AG10803 (cell line): ENCODE measurements at regions not wholly inside any gene's neighbourhood (a gene's known extent, or its start where the extent isn't known, plus 50 kb on each side); places are given as distances from the start of the nearest gene placed in this dataset.

Source experiments
- DNase-seq: peaks from one replicate; pipeline ENCODE4 v3.0.0; 2010; ENCODE audit warnings: low read depth
- H3K4me3 ChIP-seq: 2 replicates; pipeline ENCODE4 v1.5.1; 2011; ENCODE audit warnings: mild to moderate bottlenecking, low read length, control low read depth
- TF ChIP-seq, protein P1 (sequence below): conservative IDR thresholded peaks from 2 replicates; pipeline ENCODE4 v1.5.1; 2011; ENCODE audit warnings: mild to moderate bottlenecking, low read length, control low read depth, inconsistent platforms

DNA sequence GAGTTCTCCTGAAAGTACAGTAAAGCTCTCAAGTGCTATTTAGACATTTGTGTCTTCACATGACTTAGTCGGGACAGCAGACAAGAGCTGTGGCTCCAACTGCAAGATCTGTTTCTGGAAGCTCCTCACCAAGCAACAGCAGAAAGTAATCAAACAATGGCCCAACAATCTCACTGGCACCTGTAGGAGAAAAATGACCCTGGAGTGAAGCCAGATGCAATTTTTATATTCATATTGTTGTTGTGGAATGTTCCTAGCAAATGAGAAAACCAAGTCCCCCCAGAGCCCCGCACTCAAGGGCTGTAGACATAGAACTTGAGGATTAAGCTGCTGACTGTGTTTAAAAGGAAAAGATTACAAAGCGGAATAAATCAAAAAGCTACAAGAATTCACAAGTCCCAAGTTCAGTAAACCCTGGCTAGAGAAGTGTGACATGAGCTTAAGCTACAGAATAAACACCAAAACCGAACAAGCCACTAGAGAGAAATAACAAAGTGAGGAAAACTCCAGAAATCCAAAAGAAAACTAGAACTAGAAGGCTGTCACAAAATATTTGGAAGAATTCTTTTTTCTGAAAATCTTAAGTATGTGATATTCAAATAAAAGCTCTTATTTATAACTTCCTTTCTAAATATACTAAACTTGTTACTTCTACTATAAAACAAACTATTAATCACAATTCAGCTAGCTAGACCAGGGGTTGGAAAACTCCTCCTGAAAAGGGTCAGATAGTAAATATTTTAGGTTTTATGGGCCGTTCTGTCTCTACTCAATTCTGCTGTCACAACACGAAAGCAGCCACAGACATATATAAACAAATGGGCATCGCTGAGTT, 454.5 kb downstream of the SUCLA2 start:
- no peak for DNase-seq
- TF ChIP-seq, protein P1, sequence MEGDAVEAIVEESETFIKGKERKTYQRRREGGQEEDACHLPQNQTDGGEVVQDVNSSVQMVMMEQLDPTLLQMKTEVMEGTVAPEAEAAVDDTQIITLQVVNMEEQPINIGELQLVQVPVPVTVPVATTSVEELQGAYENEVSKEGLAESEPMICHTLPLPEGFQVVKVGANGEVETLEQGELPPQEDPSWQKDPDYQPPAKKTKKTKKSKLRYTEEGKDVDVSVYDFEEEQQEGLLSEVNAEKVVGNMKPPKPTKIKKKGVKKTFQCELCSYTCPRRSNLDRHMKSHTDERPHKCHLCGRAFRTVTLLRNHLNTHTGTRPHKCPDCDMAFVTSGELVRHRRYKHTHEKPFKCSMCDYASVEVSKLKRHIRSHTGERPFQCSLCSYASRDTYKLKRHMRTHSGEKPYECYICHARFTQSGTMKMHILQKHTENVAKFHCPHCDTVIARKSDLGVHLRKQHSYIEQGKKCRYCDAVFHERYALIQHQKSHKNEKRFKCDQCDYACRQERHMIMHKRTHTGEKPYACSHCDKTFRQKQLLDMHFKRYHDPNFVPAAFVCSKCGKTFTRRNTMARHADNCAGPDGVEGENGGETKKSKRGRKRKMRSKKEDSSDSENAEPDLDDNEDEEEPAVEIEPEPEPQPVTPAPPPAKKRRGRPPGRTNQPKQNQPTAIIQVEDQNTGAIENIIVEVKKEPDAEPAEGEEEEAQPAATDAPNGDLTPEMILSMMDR: no peak

DNA sequence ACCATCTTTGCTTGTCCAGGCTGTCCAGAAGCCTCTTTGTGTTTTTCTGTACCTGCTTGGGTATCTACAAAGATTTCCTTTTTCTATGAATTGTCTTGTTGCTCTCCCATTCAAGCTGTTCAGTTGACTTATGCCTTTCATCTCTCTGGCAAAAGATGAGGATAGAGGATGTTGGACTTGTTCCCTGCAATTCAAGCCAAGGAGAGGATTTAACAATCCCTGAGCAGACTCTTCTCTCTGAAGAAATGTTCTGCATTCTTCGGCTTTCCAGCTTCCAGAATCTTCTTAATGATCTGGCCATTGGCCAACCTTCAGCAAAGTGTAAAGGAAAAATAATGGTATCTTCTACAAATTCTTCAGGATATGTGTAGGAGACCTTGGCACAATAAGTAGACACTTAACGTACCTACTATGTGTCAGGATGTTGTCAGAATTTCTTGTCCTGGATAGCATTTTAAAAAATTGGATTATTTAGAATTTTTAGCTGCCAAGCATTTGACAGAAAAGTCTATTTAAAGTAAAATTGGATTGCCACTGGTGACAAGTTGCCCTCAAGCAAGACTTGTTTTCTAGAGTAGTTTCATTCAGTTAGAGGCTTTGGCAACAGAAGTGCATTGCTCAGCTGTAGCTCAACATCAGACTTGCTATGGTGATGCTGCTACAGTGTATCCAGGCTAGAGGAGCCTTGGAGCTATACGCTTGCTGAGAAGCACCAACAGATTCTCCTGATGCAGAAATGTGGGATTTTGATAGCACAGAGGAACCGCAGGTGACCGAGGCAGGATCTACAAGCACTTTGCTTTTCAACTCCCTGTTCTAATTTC, 455.7 kb downstream of the SUCLA2 start:
- no peak overlapping the region for H3K4me3 ChIP-seq
- TF ChIP-seq, protein P1: no peak
- DNase-seq: peak; percentile 60

More for the DNA sequence above, 454.5 kb downstream of the SUCLA2 start:
- H3K4me3 ChIP-seq: no peak overlapping the region

DNA sequence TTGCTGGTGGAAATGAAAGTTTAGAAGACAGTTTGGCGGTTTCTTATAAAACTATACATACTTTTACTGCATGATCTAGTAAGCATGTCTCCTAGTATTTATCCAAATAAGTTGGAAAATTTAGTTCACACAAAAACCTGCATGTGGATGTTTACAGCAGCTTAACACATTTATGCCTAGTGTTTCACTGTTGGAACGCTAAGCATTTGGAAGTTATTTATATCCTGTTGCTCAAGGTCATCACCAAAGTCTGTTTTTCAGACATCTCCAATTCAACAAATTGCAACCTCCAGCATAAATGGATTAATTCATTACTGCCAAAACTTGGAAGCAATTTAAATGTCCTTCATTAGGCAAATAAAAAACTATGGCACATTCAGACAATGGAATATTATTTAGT, 461.8 kb downstream of the SUCLA2 start:
- DNase-seq: peak; percentile 36
- H3K4me3 ChIP-seq: no peak overlapping the region
- TF ChIP-seq, protein P1: no peak

DNA sequence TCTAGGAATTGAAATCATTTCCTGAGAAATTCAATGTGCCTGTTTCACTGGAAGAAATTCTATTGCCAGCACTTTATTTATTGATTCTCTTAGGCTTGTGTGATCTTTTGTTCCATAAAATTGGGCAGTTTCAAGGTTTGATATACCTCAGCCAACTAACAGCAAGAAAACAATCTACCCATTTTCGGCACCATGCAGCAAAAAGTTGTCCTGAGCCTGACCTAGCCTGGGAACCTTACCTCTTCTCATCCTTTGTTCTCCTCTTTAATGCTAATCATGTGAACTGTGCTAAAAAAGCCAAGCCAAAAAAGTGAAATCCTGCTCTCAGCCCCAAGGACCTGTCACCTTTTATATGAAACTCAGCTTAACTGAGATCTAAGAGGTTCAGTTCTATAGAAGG, 477.3 kb downstream of the SUCLA2 start:
- TF ChIP-seq, protein P1: no peak
- no peak overlapping the region for H3K4me3 ChIP-seq
- DNase-seq: no peak

DNA sequence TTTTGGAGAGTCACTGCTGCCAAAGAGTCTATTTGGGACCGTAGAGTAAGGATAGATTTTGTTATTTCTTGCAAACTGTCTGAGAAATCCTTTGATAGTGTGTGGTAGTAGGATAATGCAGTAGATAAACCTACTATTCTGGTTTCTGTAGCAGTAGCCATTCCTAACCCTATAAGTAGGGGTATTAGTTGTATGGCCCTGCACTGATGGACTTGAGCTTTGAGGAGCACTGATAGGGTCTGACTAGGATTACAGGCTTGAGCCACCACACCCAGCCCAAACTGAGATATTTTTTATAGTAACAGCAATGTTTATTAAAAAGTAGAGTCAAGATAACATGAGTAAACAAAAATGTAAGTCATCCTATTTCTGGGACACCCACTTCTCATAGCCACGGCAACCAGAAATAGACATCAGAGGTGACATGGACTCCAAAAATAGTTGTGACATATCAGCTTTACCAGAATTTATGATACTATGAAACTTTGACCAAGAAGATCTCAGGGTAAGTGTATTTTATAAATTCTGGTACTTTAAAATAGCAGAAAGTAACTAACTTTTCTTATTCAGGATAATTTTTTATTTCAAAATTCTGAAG, 479.1 kb downstream of the SUCLA2 start:
- TF ChIP-seq, protein P1: no peak
- H3K4me3 ChIP-seq: no peak overlapping the region
- DNase-seq: no peak

DNA sequence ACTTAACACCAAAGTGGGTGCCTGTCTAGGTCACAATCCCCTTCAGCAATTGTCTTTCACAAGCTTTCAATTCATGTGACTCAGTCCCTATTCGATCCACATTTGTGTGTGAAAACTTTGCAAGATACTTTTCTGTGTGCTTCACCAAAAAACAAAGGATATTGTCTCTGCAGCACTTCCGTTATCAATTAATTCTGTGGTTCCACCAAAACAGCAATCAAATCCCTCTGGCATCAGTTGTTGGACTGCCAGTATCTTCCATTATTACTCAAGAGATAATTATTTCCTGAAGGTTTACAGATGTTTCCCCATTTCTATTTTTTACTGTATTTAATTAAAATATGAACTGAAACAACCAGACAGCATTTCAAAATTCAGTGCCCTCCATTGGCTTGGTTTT, 481.4 kb downstream of the SUCLA2 start:
- peak; percentile 32 for DNase-seq
- TF ChIP-seq, protein P1: no peak
- H3K4me3 ChIP-seq: no peak overlapping the region
